HG03066 (cell line): ENCODE measurements at regions not wholly inside any gene's neighbourhood (a gene's known extent, or its start where the extent isn't known, plus 50 kb on each side); places are given as distances from the start of the nearest gene placed in this dataset.
"Not testable (repeated sequence)": the region's sequence is repeated elsewhere in the genome, so short reads cannot be mapped to it uniquely, and the experiment has no call there.

Experiments used
- ATAC-seq: cut with Tn5 transposase; IDR thresholded peaks from one replicate; pipeline ENCODE4 v1.9.1; 2021; ENCODE audit warnings: low read depth; ENCODE audit not compliant: unreplicated experiment

DNA sequence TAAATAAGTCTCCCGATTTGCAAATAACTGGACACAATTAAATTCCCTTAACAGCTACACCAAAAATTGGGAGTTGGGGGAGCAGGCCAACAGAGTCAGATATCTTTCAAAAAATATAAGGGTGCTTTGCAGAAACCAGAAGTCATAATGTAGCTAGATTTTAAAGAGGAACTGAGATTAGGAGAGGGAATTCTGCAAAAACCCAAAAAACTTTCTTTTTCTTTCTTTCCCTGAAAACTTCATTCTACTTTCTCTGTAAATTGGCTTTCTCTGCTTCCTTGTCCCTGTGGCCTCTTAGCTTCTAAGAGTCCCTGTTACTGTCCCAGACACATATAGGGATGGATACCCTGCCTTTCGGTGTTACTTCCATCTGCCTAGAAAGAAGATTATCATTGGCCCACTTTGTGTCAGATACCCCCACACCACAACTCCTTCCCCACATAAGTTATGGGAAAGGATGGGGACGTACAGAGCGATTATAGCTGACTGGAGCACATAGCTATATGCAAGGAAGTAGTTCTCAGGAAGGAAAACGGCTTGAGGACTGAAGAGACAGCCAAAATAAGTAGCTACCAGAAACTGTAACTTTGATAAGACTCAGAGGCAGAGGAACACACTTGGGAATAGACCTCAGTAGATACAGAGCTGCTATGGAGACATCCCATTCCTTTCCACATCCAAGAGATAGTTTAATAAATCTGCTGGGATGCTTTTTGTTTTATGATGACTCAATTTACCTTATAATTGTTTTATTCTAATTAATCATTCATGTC is 129.1 kb upstream of the TGFBR2 start:
- ATAC-seq = no peak

DNA sequence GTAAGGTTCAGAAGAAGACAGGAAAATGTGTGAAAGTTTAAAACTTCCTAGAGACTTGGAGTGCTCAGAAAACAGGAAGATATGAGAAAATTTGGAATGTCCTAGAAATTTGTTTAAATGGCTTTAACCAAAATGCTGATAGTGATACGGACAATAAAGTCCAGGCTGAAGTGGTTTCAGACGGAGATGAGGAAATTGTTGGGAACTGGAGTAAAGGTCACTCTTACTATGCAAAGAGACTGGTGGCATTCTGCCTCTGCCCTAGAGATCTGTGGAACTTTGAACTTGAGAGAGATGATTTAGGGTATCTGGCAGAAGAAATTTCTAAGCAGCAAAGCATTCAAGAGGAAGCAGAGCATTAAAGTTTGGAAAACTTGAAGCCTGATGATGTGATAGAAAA is 126.7 kb upstream of the TGFBR2 start:
- not testable (repeated sequence) for ATAC-seq

DNA sequence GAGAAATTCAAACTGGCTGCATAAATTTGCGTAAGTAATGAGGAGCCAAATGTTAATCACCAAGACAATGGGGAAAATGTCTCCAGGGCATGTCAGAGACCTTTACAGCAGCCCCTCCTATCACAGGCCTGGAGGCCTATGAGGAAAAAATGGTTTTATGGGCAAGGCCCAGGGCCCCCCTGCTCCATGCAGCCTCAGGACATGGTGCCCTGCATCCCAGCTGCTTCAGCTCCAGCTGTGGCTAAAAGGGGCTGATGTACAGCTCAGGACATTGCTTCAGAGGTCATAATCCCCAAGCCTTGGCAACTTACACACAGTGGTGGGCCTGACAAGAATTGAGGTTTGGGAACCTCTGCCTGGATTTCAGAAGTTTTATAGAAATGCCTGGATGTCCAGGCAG is 126.2 kb upstream of the TGFBR2 start:
- ATAC-seq = not testable (repeated sequence)

GRCh38 chr3:30480587-30480986 is 125.8 kb upstream of the TGFBR2 start:
- ATAC-seq = no peak

- ATAC-seq = no peak
Measured at GRCh38 chr3:30481241-30481640, 125.2 kb upstream of the TGFBR2 start.

GRCh38 chr3:30484229-30484628 is 122.2 kb upstream of the TGFBR2 start:
- not testable (repeated sequence) for ATAC-seq

DNA sequence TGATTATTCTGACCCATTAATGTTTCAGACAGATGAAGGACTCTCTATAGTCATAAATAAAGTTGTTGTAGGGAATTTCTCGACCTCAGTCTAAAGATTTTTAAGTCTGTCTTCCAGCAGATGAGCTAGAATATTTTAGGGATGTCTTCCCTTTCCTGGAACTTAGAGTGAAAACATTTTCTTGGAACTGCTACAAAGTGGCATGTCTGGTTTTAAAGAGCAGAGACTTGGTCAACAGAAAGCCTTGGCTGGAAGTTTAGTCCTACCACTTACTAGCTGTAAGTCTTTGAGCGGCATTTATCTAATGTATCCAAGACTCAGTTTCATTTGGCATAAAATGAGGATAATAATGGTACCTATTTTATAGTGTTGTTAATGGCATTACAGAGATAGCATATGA is 120.0 kb upstream of the TGFBR2 start:
- ATAC-seq = no peak

- no peak for ATAC-seq
Measured at GRCh38 chr3:30488070-30488756, 118.2 kb upstream of the TGFBR2 start.

- ATAC-seq = no peak
Measured at GRCh38 chr3:30492322-30493192, 113.8 kb upstream of the TGFBR2 start.

DNA sequence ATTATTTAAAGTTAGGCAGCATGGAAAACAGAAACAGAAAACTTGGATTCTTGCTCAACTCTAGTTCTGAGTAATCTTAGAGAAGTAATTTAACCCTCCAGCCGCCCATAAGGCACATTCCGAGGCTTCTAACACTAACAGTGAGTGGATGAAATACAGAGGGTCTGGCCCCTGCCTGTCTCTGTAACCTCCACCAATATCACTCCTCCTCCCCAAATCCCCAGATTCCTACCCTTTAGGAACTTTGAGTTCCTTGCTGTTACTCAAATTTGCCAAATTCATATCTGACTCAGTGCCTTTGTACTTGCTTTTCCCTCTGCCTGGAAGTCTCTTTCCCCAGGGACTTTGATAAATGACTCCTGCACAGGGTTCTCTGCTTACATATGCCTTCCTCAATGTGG is 112.5 kb upstream of the TGFBR2 start:
- ATAC-seq = no peak

- ATAC-seq = no peak
Measured at GRCh38 chr3:30495172-30496065, 111.0 kb upstream of the TGFBR2 start.

DNA sequence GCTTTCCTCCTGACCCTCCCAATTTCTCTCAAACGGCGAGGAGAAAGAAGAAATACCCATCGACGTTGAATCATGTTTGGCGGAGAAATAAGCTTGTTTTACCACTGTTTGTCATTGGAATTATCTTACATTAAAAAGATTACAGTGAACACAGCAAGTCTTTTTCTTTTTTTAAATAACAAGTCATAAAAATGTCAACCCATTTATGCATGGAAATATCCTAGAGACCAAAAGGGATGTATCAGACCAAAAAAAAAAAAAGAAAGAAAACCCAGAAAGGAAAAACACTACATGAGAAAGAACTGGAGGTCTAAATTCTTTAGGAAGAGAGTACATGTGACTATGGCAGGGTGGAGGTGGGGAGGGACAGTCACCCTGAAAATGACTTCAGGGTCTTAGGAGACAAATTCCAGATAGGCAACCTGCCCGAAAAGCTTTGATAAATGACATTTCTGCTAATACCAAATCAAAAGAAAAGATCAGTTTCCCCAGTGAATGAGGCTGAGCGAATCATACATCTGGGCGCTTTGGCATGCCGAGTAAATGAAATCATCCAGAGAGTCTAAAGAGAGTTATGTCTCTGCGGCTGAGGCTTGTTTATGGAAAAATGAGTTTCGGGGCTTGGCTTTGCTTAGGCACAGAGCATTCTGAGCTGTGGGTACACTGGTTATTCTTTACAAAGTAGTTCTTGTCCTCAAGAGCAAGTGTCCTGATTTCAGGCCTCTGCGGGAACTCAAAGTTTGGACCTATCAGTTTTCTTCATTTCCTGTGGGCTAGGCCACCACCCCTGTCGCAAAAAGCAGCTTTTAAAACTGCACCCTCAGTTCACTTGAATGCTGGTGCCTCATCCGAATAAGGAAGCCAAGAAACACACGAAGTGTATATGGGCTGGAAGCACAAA is 110.1 kb upstream of the TGFBR2 start:
- ATAC-seq = no peak

- ATAC-seq = no peak
Measured at GRCh38 chr3:30498587-30498967, 107.8 kb upstream of the TGFBR2 start.

- ATAC-seq = peak; percentile 84
Measured at GRCh38 chr3:30500666-30501399, 105.6 kb upstream of the TGFBR2 start.

- no peak for ATAC-seq
Measured at GRCh38 chr3:30501526-30501925, 104.9 kb upstream of the TGFBR2 start.

GRCh38 chr3:30502051-30502741 is 104.2 kb upstream of the TGFBR2 start:
- no peak for ATAC-seq

- peak; percentile 41 for ATAC-seq
Measured at GRCh38 chr3:30502742-30503073, 103.7 kb upstream of the TGFBR2 start.

- no peak for ATAC-seq
Measured at GRCh38 chr3:30503446-30503845, 103.0 kb upstream of the TGFBR2 start.
